GM19395 (cell line): ENCODE measurements at regions not wholly inside any gene's neighbourhood (a gene's known extent, or its start where the extent isn't known, plus 50 kb on each side); places are given as distances from the start of the nearest gene placed in this dataset.

Source experiments
- ATAC-seq: cut with Tn5 transposase; IDR thresholded peaks from one replicate; pipeline ENCODE4 v1.9.1; 2021; ENCODE audit warnings: mild to moderate bottlenecking, moderate library complexity; ENCODE audit not compliant: unreplicated experiment

GRCh38 chr18:2425426-2426317, 145.6 kb downstream of the METTL4 start:
- ATAC-seq: no peak

- no peak for ATAC-seq
These were observed 141.1 kb downstream of the METTL4 start for GRCh38 chr18:2430191-2430590.

- ATAC-seq: no peak
These were observed 139.5 kb downstream of the METTL4 start for GRCh38 chr18:2431806-2432205.

- no peak for ATAC-seq
These were observed 137.9 kb downstream of the METTL4 start for GRCh38 chr18:2433366-2433765.

GRCh38 chr18:2441544-2441943, 129.8 kb downstream of the METTL4 start:
- no peak for ATAC-seq

GRCh38 chr18:2442006-2442405, 129.3 kb downstream of the METTL4 start:
- ATAC-seq: no peak

GRCh38 chr18:2442726-2443275, 128.5 kb downstream of the METTL4 start:
- ATAC-seq: no peak

GRCh38 chr18:2444201-2444875, 127.0 kb downstream of the METTL4 start:
- ATAC-seq: no peak

GRCh38 chr18:2448565-2449151, 122.6 kb downstream of the METTL4 start:
- ATAC-seq: no peak

GRCh38 chr18:2451556-2451955, 119.7 kb downstream of the METTL4 start:
- no peak for ATAC-seq

- no peak for ATAC-seq
These were observed 111.4 kb downstream of the METTL4 start for GRCh38 chr18:2459886-2460285.

- ATAC-seq: no peak
These were observed 104.3 kb downstream of the METTL4 start for GRCh38 chr18:2466978-2467377.

GRCh38 chr18:2468051-2468450, 103.3 kb downstream of the METTL4 start:
- no peak for ATAC-seq

- ATAC-seq: no peak
These were observed 99.8 kb downstream of the METTL4 start for GRCh38 chr18:2471523-2471922.

GRCh38 chr18:2478662-2479061, 92.6 kb downstream of the METTL4 start:
- no peak for ATAC-seq

GRCh38 chr18:2480536-2480935, 90.8 kb downstream of the METTL4 start:
- no peak for ATAC-seq

GRCh38 chr18:2482706-2483475, 88.4 kb downstream of the METTL4 start:
- ATAC-seq: no peak

- no peak for ATAC-seq
These were observed 85.3 kb downstream of the METTL4 start for GRCh38 chr18:2485983-2486382.

- no peak for ATAC-seq
These were observed 84.9 kb downstream of the METTL4 start for GRCh38 chr18:2486426-2486825.
